CD14-positive monocyte (primary cell): ENCODE measurements at regions not wholly inside any gene's neighbourhood (a gene's known extent, or its start where the extent isn't known, plus 50 kb on each side); places are given as distances from the start of the nearest gene placed in this dataset.
"Not testable (repeated sequence)": the region's sequence is repeated elsewhere in the genome, so short reads cannot be mapped to it uniquely, and the experiment has no call there.

Experiments
- DNase-seq, 3 donors: peaks; one replicate each; pipeline ENCODE4 v3.0.0-alpha.2; 2011 to 2022
- H2AFZ ChIP-seq: 2 replicates; pipeline ENCODE4 v1.6.0; 2012; ENCODE audit warnings: mild to moderate bottlenecking, low read depth, low read length, inconsistent platforms; ENCODE audit not compliant: insufficient read depth, poor library complexity, severe bottlenecking
- H3K27ac ChIP-seq, 2 donors: 1 replicate in 1 of 2; 2 replicates in 1 of 2; pipeline ENCODE4 v1.5.1; 2012 to 2013; ENCODE audit warnings: low read length in 2 of 2, control low read depth in 1 of 2, inconsistent platforms in 1 of 2, low read depth in 1 of 2, mild to moderate bottlenecking in 1 of 2
- H3K27me3 ChIP-seq, 2 donors: one replicate each; pipeline versions ENCODE4 v1.6.0 to v1.6.1; 2011 to 2013; ENCODE audit warnings: low read length in 2 of 2; ENCODE audit not compliant: control insufficient read depth in 2 of 2, insufficient read depth in 2 of 2
- H3K36me3 ChIP-seq, 2 donors: replicated peaks in 1 of 2; 1 replicate in 1 of 2; 2 replicates in 1 of 2; pipeline versions ENCODE4 v1.5.1 to v1.6.1; 2012 to 2013; ENCODE audit warnings: low read length in 2 of 2, control low read depth in 1 of 2, inconsistent platforms in 1 of 2, mild to moderate bottlenecking in 1 of 2; ENCODE audit not compliant: insufficient read depth in 2 of 2, control insufficient read depth in 1 of 2
- H3K4me1 ChIP-seq, 2 donors: 1 replicate in 1 of 2; 2 replicates in 1 of 2; pipeline versions ENCODE4 v1.5.1 to v1.6.1; 2012 to 2013; ENCODE audit warnings: low read length in 2 of 2, control low read depth in 1 of 2, inconsistent platforms in 1 of 2, mild to moderate bottlenecking in 1 of 2, moderate library complexity in 1 of 2; ENCODE audit not compliant: insufficient read depth in 2 of 2, control insufficient read depth in 1 of 2
- H3K4me2 ChIP-seq: replicated peaks from 2 replicates; pipeline ENCODE3; 2012; ENCODE audit warnings: low read length, moderate library complexity, mild to moderate bottlenecking; ENCODE audit not compliant: poor library complexity, severe bottlenecking; ENCODE audit errors: extremely low read depth
- H3K4me3 ChIP-seq, 3 experiments: fragments of 200-600 bp in 1 of 3; sonication (generic) in 1 of 3; replicated peaks in 1 of 3; 1 replicate in 2 of 3; 2 replicates in 1 of 3; pipeline ENCODE4 v1.5.1; 2011 to 2013; ENCODE audit warnings: low read length in 3 of 3, mild to moderate bottlenecking in 3 of 3, control low read depth in 2 of 3, low read depth in 2 of 3, inconsistent platforms in 1 of 3, moderate library complexity in 1 of 3
- H3K79me2 ChIP-seq: 2 replicates; pipeline ENCODE4 v1.6.0; 2012; ENCODE audit warnings: mild to moderate bottlenecking, control low read depth, inconsistent platforms, low read length, moderate library complexity; ENCODE audit not compliant: insufficient read depth
- H3K9ac ChIP-seq: 2 replicates; pipeline ENCODE4 v1.6.0; 2017; ENCODE audit warnings: low read length, mild to moderate bottlenecking; ENCODE audit not compliant: insufficient read depth, poor library complexity, severe bottlenecking
- H3K9me3 ChIP-seq, 2 donors: replicated peaks in 1 of 2; 1 replicate in 1 of 2; 2 replicates in 1 of 2; pipeline versions ENCODE4 v1.5.1 to v1.6.1; 2012 to 2013; ENCODE audit warnings: low read length in 2 of 2, control low read depth in 1 of 2; ENCODE audit not compliant: control insufficient read depth in 1 of 2, insufficient read depth in 1 of 2
- H4K20me1 ChIP-seq: 2 replicates; pipeline ENCODE4 v1.6.0; 2012; ENCODE audit warnings: mild to moderate bottlenecking, low read length, control low read depth, moderate library complexity; ENCODE audit not compliant: insufficient read depth
- H3K27ac Mint-ChIP-seq, 7 donors: one replicate each; pipeline ENCODE4 v1.8.0; 2020; ENCODE audit warnings: mild to moderate bottlenecking in 7 of 7, mixed read lengths in 7 of 7, moderate library complexity in 6 of 7, inconsistent platforms in 2 of 7
- H3K27me3 Mint-ChIP-seq, 3 donors: one replicate each; pipeline ENCODE4 v1.8.0; 2021 to 2022; ENCODE audit warnings: low read depth in 3 of 3, mild to moderate bottlenecking in 3 of 3, mixed read lengths in 3 of 3, moderate library complexity in 3 of 3, inconsistent platforms in 1 of 3
- H3K36me3 Mint-ChIP-seq, 2 donors: one replicate each; pipeline ENCODE4 v1.8.0; 2020; ENCODE audit warnings: mixed read lengths in 2 of 2, inconsistent platforms in 1 of 2, mild to moderate bottlenecking in 1 of 2
- H3K4me1 Mint-ChIP-seq: one replicate; pipeline ENCODE4 v1.8.0; 2020; ENCODE audit warnings: mild to moderate bottlenecking, mixed read lengths
- H3K4me3 Mint-ChIP-seq, 2 donors: one replicate each; pipeline ENCODE4 v1.8.0; 2020; ENCODE audit warnings: mild to moderate bottlenecking in 2 of 2, mixed read lengths in 2 of 2, moderate library complexity in 1 of 2
- H3K9me3 Mint-ChIP-seq, 7 donors: one replicate each; pipeline ENCODE4 v1.8.0; 2020 to 2022; ENCODE audit warnings: mixed read lengths in 7 of 7, mild to moderate bottlenecking in 6 of 7, moderate library complexity in 6 of 7, inconsistent platforms in 2 of 7
- CTCF ChIP-seq: fragments of 200-600 bp; IDR thresholded peaks from one replicate; pipeline ENCODE4 v1.8.0; 2022; ENCODE audit warnings: antibody characterized with exemption, mild to moderate bottlenecking
- WGBS: methylation state at CpG from one replicate; pipeline ENCODE4 v1.1.5; 2013; ENCODE audit warnings: missing lambda C conversion rate; ENCODE audit not compliant: insufficient coverage; 5-methylcytosine and 5-hydroxymethylcytosine counted together
- intact Hi-C, 2 donors: fragments of 100-400 bp; cut with micrococcal nuclease; formaldehyde crosslinking; loops; one replicate each; pipeline versions ENCODE4 v1.15.0 to v1.15.1; 2023

DNA sequence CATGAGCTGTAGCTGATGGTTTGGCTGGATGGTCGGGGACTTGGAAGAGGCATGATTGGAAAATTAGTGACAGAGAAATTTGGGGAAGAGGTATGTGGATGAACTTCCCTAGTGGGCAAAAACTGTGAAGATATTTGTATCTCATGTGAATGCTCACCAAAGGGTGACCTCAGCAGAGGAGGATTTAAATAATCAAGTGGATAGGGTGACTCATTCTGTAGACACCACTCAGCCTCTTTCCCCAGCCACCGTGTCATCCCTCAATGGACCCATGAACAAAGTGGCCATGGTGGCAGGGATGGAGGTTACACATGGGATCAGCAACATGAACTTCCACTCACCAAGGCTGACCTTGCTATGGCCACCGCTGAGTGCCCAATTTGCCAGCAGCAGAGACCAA, 60.8 kb upstream of the KRAS start:
- intact Hi-C loops: no loop called here
- no peaks in the 10 kb centered on the region for H3K36me3 ChIP-seq

DNA sequence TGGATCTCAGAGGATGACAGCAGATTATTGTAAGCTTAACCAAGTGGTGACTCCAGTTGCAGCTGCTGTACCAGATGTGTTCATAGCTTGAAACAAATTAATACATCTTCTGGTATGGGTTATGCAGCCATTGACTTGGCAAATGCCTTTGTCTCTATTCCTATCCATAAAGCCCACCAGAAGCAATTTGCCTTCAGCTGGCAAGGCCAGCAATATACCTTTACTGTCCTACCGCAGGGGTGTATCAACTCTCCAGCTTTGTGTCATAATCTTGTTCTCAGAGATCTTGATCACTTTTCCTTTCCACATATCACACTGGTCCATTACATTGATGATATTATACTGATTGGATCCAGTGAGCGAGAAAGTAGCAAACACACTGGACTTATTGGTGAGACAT, 59.3 kb upstream of the KRAS start:
- H3K27ac Mint-ChIP-seq, H3K9ac ChIP-seq, H2AFZ ChIP-seq, H3K9me3 ChIP-seq, H3K79me2 ChIP-seq, intact Hi-C loops, H3K27me3 ChIP-seq, H3K9me3 Mint-ChIP-seq, H3K36me3 ChIP-seq, H3K4me3 Mint-ChIP-seq, H3K36me3 Mint-ChIP-seq, H3K4me1 Mint-ChIP-seq, H3K27me3 Mint-ChIP-seq, DNase-seq, H3K4me3 ChIP-seq, H3K27ac ChIP-seq, H3K4me2 ChIP-seq, H3K4me1 ChIP-seq, H4K20me1 ChIP-seq: not testable (repeated sequence)
- WGBS: no CpG with 5 or more reads among the region's 2 CpGs

More for the DNA sequence above, 60.8 kb upstream of the KRAS start:
- H3K27me3 ChIP-seq: no peaks in the 10 kb centered on the region
- no peaks in the 10 kb centered on the region for H3K9me3 ChIP-seq
- Mint-ChIP-seq H3K27me3 (no peaks in the 10 kb centered on the region), H3K9me3 (peaks cover 0 to 8% (median 3%) of the 10 kb centered on the region in 7 donors), H3K4me3 (no peak overlapping the region), H3K27ac (no peak overlapping the region), H3K4me1 (no peaks in the 10 kb centered on the region), H3K36me3 (no peaks in the 10 kb centered on the region)
- no peak overlapping the region for H3K9ac ChIP-seq
- no peaks in the 10 kb centered on the region for H3K4me1 ChIP-seq
- 88% methylated on average over 2 of the region's 3 CpGs for WGBS
- H3K79me2 ChIP-seq: no peaks in the 10 kb centered on the region
- H3K27ac ChIP-seq: no peak overlapping the region
- TF ChIP-seq CTCF: no peak
- H3K4me2 ChIP-seq: no peak overlapping the region
- H3K4me3 ChIP-seq: no peak overlapping the region
- no peak overlapping the region for H2AFZ ChIP-seq
- DNase-seq: no peak
- H4K20me1 ChIP-seq: no peaks in the 10 kb centered on the region
